C1 segment of cervical spinal cord (tissue), 14 donors: ENCODE measurements at regions not wholly inside any gene's neighbourhood (a gene's known extent, or its start where the extent isn't known, plus 50 kb on each side); places are given as distances from the start of the nearest gene placed in this dataset.

Experiments
- DNase-seq, 14 donors: peaks; one replicate each; lab custom pipeline; 2025; lab: John Stamatoyannopoulos, UW

GRCh38 chr11:110786226-110786902 lies 74.1 kb upstream of the ARHGAP20 start:
- no peak for DNase-seq

- DNase-seq, result no peak
Measured at GRCh38 chr11:110785398-110785797, 73.2 kb upstream of the ARHGAP20 start.

- no peak for DNase-seq
Measured at GRCh38 chr11:110782616-110783015, 70.4 kb upstream of the ARHGAP20 start.

- no peak for DNase-seq
Measured at GRCh38 chr11:110779108-110779507, 66.9 kb upstream of the ARHGAP20 start.

- DNase-seq, result no peak
Measured at GRCh38 chr11:110778343-110778742, 66.1 kb upstream of the ARHGAP20 start.

GRCh38 chr11:110777775-110778174 lies 65.5 kb upstream of the ARHGAP20 start:
- DNase-seq, result no peak

DNA sequence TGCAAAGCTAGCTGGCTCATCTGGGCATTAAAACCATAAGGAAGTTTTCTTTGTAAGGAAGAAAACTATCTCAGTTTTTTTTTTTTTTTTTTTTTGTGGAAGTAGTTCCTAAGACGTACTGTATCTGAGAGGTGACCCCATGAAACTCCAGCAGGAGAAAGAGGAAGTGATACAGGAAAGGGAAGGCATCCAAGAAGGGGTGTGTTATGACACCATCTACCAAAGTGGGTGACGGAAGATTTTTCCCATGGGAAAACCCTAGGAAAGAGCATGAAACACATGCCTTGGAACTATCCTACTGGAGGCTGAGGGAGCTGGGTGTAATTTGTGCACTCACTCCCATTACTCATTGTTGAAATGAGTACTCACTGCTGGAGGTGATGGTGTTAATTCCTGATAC lies 63.8 kb upstream of the ARHGAP20 start:
- no peak for DNase-seq

DNA sequence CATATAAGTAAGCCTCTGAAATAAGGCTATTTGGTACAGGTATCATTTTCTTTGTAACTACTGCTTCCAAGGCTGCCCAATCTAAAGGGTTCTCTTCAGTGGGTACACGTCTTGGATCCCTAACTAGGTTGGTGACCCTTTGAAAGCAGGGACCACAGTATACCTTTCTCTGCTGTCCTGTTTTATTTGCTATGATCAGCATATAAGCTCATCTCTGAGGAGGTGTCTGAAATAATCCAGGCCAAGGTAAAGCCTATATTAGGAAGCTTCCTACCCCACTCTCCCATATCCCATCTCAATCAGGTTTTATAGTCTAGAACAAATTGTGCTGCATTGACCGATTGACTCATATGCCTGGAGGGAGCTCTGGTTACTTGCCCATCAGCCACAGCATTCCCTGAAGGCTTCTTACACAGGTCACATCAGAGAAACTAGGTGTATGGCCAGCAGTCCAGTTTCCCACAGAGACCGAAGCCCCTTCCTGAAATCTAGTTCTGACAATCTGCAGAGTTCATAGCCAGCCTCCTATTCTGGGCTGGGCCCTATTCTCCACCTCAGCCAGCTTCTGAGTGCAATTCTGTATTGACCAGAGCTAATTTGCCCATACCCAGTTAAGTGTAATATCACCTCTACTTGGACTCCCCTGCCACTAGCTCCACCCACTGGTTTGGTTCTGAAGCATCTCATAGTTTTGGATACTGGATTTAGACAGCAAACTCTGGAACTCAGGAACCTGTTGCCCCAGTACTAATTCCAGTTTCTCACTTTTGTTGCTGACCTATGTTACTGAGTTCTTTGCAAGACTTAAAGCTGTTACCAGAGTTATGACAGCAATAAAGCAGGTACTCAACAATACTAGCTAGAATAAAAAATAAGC lies 62.1 kb upstream of the ARHGAP20 start:
- DNase-seq, result no peak

GRCh38 chr11:110773442-110773841 lies 61.2 kb upstream of the ARHGAP20 start:
- no peak for DNase-seq

DNA sequence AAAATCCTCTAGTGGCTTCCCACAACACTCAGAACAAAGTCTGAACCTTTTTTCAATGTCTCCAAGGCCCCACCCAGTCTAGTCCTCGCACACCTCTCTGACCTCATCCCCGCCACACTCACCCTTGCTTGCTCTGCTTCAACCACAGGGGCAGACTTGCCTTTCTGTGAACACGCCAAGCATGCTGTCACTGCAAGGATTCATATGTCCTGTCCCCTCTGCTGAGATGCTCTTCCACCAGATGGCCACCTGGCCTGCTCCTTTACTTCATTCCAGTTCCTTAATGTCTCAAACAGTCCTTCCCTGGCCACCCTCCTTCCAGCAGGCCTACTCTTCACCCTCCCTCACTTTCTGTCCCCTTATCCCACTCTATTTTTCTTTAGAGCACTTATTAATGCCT lies 60.6 kb upstream of the ARHGAP20 start:
- DNase-seq, result no peak

DNA sequence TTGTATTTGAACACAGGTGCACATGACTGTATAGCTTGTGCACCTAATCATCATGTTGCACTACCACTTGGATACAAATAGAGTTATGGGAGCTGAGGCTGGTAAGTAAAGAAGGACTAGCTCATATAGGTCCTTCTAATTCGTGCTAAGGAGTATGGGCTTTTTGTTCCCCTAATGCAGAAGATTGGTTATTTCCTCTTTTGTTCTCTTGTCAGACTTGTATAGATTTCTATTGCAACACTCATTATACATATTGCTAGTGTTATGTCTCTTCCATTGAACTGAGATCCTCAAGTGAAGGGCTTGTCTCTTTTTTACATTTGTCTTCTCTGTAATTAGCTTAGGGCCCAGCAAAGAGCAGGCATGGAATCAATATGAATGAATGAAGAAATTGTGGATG lies 54.1 kb upstream of the ARHGAP20 start:
- DNase-seq, result no peak

- no peak for DNase-seq
Measured at GRCh38 chr11:110764485-110764884, 52.2 kb upstream of the ARHGAP20 start.

GRCh38 chr11:110763249-110764011 lies 51.2 kb upstream of the ARHGAP20 start:
- no peak for DNase-seq

- DNase-seq, result no peak
Measured at GRCh38 chr11:110762590-110762989, 50.4 kb upstream of the ARHGAP20 start.
